Brain microvascular endothelial cell (primary cell): ENCODE measurements at regions not wholly inside any gene's neighbourhood (a gene's known extent, or its start where the extent isn't known, plus 50 kb on each side); places are given as distances from the start of the nearest gene placed in this dataset.

ENCODE experiments used
- DNase-seq: peaks from one replicate; pipeline ENCODE4 v3.0.0-alpha.2; 2020
- H3K27ac ChIP-seq: fragments of 250-450 bp; sonication (Bioruptor Pico); 2 replicates; pipeline ENCODE4 v1.5.1; 2020; ENCODE audit warnings: mild to moderate bottlenecking, moderate library complexity
- H3K27me3 ChIP-seq: fragments of 250-450 bp; sonication (Bioruptor Pico); replicated peaks from 2 replicates; pipeline ENCODE4 v1.5.1; 2020; ENCODE audit warnings: mild to moderate bottlenecking
- H3K36me3 ChIP-seq: fragments of 250-450 bp; sonication (Bioruptor Pico); replicated peaks from 2 replicates; pipeline ENCODE4 v1.5.1; 2020; ENCODE audit warnings: mild to moderate bottlenecking
- H3K4me3 ChIP-seq: 2 replicates; pipeline ENCODE4 v1.5.1; 2011; ENCODE audit warnings: low read depth, mild to moderate bottlenecking, control low read depth, low read length, moderate library complexity
- in situ Hi-C: cut with HindIII; loops from 2 replicates; pipeline ENCODE4 v1.10.0; 2017; ENCODE audit warnings: low sequenced_read_pairs, low pct_ligation_motif_present
- TF ChIP-seq, protein P1 (sequence below): IDR thresholded peaks from 2 replicates; pipeline ENCODE4 v1.5.1; 2011; ENCODE audit warnings: low read depth, mild to moderate bottlenecking, moderate library complexity, low read length, control low read depth, inconsistent platforms; ENCODE audit errors: missing control alignments

DNA sequence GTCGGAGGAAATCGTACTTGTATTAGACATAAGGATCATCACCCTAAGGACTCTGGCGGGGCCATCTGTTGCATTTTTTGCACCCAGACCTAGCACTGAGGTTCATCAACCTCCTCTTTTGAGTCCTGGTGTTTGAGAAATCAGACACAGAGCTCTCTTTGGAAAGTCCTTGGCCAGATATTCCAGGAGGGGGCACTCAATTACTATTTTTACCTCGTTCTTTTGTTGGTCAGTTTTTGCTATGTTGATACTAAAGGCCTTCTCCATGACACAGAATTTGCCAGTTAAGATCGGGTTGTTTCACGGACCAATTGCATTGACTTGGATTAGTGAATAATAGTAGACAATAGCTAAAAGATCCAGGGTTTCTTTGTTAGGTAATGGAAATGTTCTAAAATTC lies 711.2 kb downstream of the KCNT2 start:
- in situ Hi-C loops = no loop called here
- Histone ChIP-seq H3K4me3 (no peak overlapping the region), H3K27ac (no peak overlapping the region), H3K27me3 (no peaks in the 10 kb centered on the region), H3K36me3 (no peaks in the 10 kb centered on the region)
- DNase-seq = no peak
- TF ChIP-seq, protein P1, sequence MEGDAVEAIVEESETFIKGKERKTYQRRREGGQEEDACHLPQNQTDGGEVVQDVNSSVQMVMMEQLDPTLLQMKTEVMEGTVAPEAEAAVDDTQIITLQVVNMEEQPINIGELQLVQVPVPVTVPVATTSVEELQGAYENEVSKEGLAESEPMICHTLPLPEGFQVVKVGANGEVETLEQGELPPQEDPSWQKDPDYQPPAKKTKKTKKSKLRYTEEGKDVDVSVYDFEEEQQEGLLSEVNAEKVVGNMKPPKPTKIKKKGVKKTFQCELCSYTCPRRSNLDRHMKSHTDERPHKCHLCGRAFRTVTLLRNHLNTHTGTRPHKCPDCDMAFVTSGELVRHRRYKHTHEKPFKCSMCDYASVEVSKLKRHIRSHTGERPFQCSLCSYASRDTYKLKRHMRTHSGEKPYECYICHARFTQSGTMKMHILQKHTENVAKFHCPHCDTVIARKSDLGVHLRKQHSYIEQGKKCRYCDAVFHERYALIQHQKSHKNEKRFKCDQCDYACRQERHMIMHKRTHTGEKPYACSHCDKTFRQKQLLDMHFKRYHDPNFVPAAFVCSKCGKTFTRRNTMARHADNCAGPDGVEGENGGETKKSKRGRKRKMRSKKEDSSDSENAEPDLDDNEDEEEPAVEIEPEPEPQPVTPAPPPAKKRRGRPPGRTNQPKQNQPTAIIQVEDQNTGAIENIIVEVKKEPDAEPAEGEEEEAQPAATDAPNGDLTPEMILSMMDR = no peak

DNA sequence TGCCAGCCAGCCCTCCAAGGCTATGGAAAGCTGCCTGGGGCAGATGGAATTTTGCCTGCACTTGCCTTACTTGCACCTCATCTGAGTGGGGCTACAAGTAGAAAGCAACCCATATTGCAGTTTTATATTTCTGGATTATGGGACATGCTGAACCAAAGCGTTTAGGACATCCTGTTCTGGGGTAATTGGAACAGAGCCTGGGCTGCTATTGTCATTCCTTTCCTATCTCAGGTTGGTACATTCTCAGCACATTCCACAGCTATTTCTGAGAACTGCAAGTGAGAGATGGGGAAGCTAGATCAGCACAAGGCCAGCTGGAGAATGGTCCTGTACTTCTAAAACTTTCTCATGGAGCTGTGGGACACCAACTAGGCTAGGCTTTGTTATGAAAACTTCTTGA lies 713.8 kb downstream of the KCNT2 start:
- TF ChIP-seq, protein P1 = no peak
- H3K4me3 ChIP-seq = no peak overlapping the region
- H3K36me3 ChIP-seq = no peaks in the 10 kb centered on the region
- DNase-seq = no peak
- in situ Hi-C loops = no loop called here
- H3K27ac ChIP-seq = no peak overlapping the region
- H3K27me3 ChIP-seq = no peaks in the 10 kb centered on the region

DNA sequence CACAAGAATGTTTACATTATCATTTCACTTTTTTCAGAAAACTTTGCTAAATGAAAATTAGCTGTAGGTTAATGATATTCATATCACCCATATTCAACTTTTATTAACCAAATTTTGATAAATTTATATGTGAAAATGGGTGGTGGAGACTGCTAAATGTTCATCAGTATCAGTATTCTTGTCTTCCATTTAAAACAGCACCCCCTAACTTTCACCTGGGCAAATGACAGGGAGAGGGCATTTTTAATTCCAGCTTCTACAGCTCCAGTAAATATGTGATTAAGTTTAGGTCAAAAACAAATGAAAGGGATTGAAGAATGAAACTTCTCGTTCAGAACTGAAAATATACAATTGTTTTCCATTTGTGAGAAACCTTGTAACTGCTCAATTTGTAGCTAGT lies 722.2 kb downstream of the KCNT2 start:
- TF ChIP-seq, protein P1 = peak; percentile 21
- H3K27me3 ChIP-seq = no peaks in the 10 kb centered on the region
- in situ Hi-C loops = no loop called here
- H3K27ac ChIP-seq = no peak overlapping the region
- no peaks in the 10 kb centered on the region for H3K36me3 ChIP-seq
- H3K4me3 ChIP-seq = no peak overlapping the region
- DNase-seq = no peak

DNA sequence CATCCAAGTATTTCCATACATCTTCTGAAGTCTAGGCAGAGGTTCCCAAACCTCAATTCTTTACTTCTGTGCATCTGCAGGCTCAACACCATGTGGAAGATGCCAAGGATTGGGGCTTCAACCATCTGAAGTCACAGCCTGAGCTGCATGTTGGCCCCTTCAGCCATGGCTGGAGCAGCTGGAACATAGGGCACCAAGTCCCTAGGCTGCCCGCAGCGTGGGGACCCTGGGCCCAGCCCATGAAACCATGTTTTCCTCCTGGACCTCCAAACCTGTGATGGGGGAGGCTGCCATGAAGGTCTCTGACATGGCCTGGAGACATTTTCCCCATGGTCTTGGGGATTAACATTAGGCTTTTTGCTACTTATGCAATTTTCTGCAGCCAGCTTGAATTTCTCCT lies 729.8 kb downstream of the KCNT2 start:
- DNase-seq = no peak
- TF ChIP-seq, protein P1 = no peak
- Histone ChIP-seq H3K4me3 (no peak overlapping the region), H3K27me3 (no peaks in the 10 kb centered on the region), H3K36me3 (no peaks in the 10 kb centered on the region), H3K27ac (no peak overlapping the region)
- in situ Hi-C loops = no loop called here

DNA sequence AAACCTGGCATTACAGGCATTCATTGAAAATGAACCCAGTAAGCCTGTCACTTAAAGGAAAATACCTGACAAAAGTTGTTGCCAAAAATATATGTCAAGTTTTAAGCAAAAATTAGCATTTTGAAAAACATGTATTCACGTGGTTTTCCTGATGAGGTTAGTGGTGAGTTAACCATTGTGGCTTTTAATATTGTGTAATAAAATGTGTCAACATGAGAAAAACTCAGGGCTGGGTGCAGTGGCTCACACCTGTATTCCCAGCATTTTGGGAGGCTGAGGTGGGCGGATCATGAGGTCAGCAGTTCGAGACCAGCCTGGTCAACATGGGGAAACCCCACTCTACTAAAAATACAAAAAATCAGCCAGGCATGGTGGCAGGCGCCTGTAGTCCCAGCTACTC lies 731.4 kb downstream of the KCNT2 start:
- in situ Hi-C loops = no loop called here
- Histone ChIP-seq H3K27ac (no peak overlapping the region), H3K4me3 (no peak overlapping the region), H3K27me3 (no peaks in the 10 kb centered on the region), H3K36me3 (no peaks in the 10 kb centered on the region)
- TF ChIP-seq, protein P1 = no peak
- DNase-seq = no peak

DNA sequence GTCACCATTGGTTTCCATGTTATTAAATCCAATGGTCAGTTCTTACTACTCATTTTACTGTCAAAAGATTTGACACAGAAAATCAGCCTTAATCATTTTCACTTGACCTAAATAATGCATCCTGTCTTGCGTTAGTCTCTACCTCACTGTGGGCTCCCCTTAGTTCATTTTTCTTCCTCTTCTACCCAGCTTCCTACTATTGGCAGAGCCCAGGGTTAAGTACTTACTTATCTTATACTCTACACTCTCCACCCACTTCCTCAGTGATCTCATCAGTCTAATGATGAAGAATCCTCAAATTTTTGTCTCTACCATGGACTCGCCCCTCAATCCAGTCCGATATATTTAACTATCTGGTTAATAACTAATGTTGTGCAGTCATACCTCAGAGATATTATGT lies 735.9 kb downstream of the KCNT2 start:
- H3K36me3 ChIP-seq = no peaks in the 10 kb centered on the region
- TF ChIP-seq, protein P1 = no peak
- H3K4me3 ChIP-seq = no peak overlapping the region
- no peak overlapping the region for H3K27ac ChIP-seq
- no peaks in the 10 kb centered on the region for H3K27me3 ChIP-seq
- no peak for DNase-seq
- in situ Hi-C loops = no loop called here
